ENCODE measurements at regions not wholly inside any gene's neighbourhood (a gene's known extent, or its start where the extent isn't known, plus 50 kb on each side); places are given as distances from the start of the nearest gene placed in this dataset.
"Not testable (repeated sequence)": the region's sequence is repeated elsewhere in the genome, so short reads cannot be mapped to it uniquely, and the experiment has no call there.

DNA sequence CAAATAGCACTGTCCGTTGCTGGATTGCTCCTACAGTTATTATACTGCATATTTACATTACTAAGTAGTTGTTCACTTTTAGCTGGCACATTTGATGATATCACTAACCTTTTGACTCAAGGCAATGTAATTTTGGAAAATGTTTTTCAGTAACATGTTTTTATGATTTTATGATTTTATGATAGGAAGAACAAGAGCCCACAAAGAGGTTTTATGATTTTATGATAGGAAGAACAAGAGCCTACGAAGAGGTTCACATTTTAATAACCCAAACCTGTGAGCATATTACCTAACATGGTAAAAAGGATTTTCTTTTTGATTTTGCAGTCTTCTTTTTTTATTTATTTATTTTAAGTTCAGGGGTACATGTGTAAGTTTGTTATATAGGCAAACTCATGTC, 172.3 kb upstream of the TPM1 start:
- Mint-ChIP-seq H3K27me3 (peaks cover 0 to 16% of the 10 kb centered on the region in 2 donors), H3K9me3 (no peaks in the 10 kb centered on the region), H3K4me1 (ENCODE audit: low read depth in 2 of 2) (no peaks in the 10 kb centered on the region), H3K4me3 (no peak overlapping the region), H3K27ac (no peak overlapping the region), H3K36me3 (no peaks in the 10 kb centered on the region)
- ATAC-seq (no peak), DNase-seq (ENCODE audit: low spot score) (no peak)

DNA sequence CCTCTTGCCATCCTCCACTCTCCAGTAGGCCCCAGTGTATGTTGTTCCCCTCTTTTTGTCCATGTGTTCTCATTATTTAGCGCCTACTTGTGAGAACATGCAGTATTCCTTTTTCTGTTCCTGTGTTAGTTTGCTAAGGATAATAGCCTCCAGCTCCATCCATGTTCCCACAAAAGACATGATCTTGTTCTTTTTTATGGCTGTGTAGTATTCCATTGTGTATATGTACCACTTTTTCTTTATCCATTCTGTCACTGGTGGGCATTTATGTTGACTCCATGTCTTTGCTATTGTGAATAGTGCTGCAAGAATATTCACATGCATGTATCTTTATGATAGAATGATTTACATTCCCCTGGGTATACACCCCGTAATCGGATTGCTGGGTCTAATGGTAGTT, 171.8 kb upstream of the TPM1 start:
- not testable (repeated sequence) for ATAC-seq; H3K36me3 Mint-ChIP-seq; H3K4me3 Mint-ChIP-seq; H3K4me1 Mint-ChIP-seq (ENCODE audit: low read depth in 2 of 2); H3K27ac Mint-ChIP-seq; H3K9me3 Mint-ChIP-seq; DNase-seq (ENCODE audit: low spot score)
- peaks cover 0 to 16% of the 10 kb centered on the region in 2 donors for H3K27me3 Mint-ChIP-seq

GRCh38 chr15:62873203-62873602, 169.3 kb upstream of the TPM1 start:
- no peak overlapping the region for H3K4me3 Mint-ChIP-seq
- ATAC-seq (no peak), DNase-seq (ENCODE audit: low spot score) (no peak)
- H3K36me3 Mint-ChIP-seq: no peaks in the 10 kb centered on the region
- no peaks in the 10 kb centered on the region for H3K9me3 Mint-ChIP-seq
- H3K4me1 Mint-ChIP-seq (ENCODE audit: low read depth in 2 of 2): no peaks in the 10 kb centered on the region
- H3K27me3 Mint-ChIP-seq: peaks cover 5 to 24% of the 10 kb centered on the region in 2 donors
- H3K27ac Mint-ChIP-seq: no peak overlapping the region

GRCh38 chr15:62874064-62874463, 168.5 kb upstream of the TPM1 start:
- DNase-seq (ENCODE audit: low spot score) (no peak), ATAC-seq (no peak)
- H3K36me3 Mint-ChIP-seq: no peaks in the 10 kb centered on the region
- H3K9me3 Mint-ChIP-seq: no peaks in the 10 kb centered on the region
- no peaks in the 10 kb centered on the region for H3K4me1 Mint-ChIP-seq (ENCODE audit: low read depth in 2 of 2)
- no peak overlapping the region for H3K27ac Mint-ChIP-seq
- peaks cover 5 to 24% of the 10 kb centered on the region in 2 donors for H3K27me3 Mint-ChIP-seq
- no peak overlapping the region for H3K4me3 Mint-ChIP-seq

- Mint-ChIP-seq H3K36me3 (no peaks in the 10 kb centered on the region), H3K27ac (no peak overlapping the region), H3K9me3 (no peaks in the 10 kb centered on the region), H3K27me3 (peaks cover 12 to 34% of the 10 kb centered on the region in 2 donors), H3K4me3 (no peak overlapping the region), H3K4me1 (ENCODE audit: low read depth in 2 of 2) (peaks cover 6 to 7% of the 10 kb centered on the region in 2 donors)
- DNase-seq (ENCODE audit: low spot score): no peak
- no peak for ATAC-seq
These were observed 167.5 kb upstream of the TPM1 start for GRCh38 chr15:62874959-62875625.

GRCh38 chr15:62875626-62876021, 166.9 kb upstream of the TPM1 start:
- Mint-ChIP-seq H3K27ac (no peak overlapping the region), H3K4me1 (ENCODE audit: low read depth in 2 of 2) (peaks cover 6 to 8% of the 10 kb centered on the region in 2 donors), H3K4me3 (no peak overlapping the region), H3K9me3 (no peaks in the 10 kb centered on the region), H3K36me3 (no peaks in the 10 kb centered on the region), H3K27me3 (peaks cover 16 to 37% of the 10 kb centered on the region in 2 donors)
- no peak for ATAC-seq
- no peak for DNase-seq (ENCODE audit: low spot score)

DNA sequence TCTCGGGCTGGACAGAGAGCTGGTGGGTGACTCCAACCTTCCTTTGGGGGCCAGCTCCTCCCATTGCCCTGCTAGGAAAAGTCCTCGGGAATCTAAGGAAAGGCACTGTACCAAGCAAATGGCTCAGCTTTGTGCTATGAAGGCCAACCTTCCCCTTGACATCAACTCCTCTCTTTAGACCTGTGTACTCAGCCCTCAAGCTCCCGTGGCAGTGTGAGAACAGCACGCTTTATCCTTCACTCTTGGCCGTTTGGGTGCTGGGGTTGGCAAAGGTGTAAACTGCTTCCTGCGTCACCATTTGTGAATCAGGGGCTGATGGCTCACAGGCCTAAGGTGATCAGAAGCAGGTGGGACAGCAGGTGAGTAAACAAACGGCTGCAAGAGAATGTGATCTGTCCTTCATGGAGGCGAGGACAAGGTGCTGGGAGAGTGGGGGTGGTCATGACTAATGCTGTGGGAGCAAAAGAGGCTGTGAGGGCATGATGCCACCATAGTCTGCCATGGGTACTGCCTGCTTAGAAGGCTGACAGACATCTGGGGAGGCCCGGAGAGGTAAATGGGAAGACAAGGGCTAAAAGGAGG, 165.2 kb upstream of the TPM1 start:
- H3K4me3 Mint-ChIP-seq: no peak overlapping the region
- peaks cover 6 to 8% of the 10 kb centered on the region in 2 donors for H3K4me1 Mint-ChIP-seq (ENCODE audit: low read depth in 2 of 2)
- no peak for DNase-seq (ENCODE audit: low spot score)
- no peak for ATAC-seq
- H3K36me3 Mint-ChIP-seq: no peaks in the 10 kb centered on the region
- no peak overlapping the region for H3K27ac Mint-ChIP-seq
- H3K27me3 Mint-ChIP-seq: peaks cover 18 to 31% of the 10 kb centered on the region in 2 donors
- no peaks in the 10 kb centered on the region for H3K9me3 Mint-ChIP-seq

DNA sequence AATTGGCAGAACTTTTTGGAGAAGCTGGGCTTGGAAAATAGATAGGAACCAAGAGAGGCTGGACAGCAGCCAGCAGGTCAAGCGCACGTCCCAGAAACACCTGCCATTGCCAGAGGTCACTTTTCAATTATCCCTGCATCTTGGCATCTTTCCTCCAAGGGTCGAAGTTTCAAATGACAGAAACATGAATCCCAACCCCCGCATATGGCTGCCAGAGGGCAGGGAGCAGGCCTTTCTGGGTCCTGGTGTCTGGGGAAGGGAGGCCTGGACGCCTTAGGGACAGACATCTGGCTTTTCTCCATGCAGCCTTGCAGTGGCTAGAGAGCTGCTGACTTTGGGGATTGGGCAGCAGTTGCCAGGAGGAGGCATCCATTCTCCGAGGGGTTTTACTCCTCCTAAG, 164.5 kb upstream of the TPM1 start:
- Mint-ChIP-seq H3K27me3 (peaks cover 20 to 35% of the 10 kb centered on the region in 2 donors), H3K9me3 (no peaks in the 10 kb centered on the region), H3K4me3 (no peak overlapping the region), H3K27ac (no peak overlapping the region), H3K4me1 (ENCODE audit: low read depth in 2 of 2) (peaks cover 6 to 8% of the 10 kb centered on the region in 2 donors), H3K36me3 (no peaks in the 10 kb centered on the region)
- ATAC-seq (no peak), DNase-seq (ENCODE audit: low spot score) (no peak)

- no peaks in the 10 kb centered on the region for H3K9me3 Mint-ChIP-seq
- no peaks in the 10 kb centered on the region for H3K36me3 Mint-ChIP-seq
- DNase-seq (ENCODE audit: low spot score) (no peak), ATAC-seq (no peak)
- peaks cover 6 to 8% of the 10 kb centered on the region in 2 donors for H3K4me1 Mint-ChIP-seq (ENCODE audit: low read depth in 2 of 2)
- no peak overlapping the region for H3K4me3 Mint-ChIP-seq
- peaks cover 23 to 29% of the 10 kb centered on the region in 2 donors for H3K27me3 Mint-ChIP-seq
- no peak overlapping the region for H3K27ac Mint-ChIP-seq
These were observed 162.8 kb upstream of the TPM1 start for GRCh38 chr15:62879770-62880169.

DNA sequence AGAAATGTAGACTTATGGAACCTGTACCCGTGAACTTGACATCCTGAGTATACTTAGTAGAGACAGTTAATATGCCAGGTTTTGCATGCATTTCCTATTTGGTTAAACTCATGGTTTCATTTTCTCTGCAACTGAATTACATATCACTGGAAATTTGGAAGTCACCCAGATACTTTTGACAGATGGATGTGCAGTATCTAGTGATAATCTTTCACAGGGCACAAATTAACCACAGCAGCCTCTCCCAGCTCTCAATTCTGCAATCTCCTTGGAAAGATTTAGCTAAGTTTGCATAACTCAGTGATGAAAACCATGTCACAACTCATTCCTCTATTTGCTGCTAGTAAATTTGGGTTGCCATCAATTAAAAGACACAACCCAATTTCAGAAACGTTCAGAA, 162.3 kb upstream of the TPM1 start:
- ATAC-seq (no peak), DNase-seq (ENCODE audit: low spot score) (no peak)
- H3K27me3 Mint-ChIP-seq: peaks cover 24 to 31% of the 10 kb centered on the region in 2 donors
- H3K27ac Mint-ChIP-seq: no peak overlapping the region
- H3K36me3 Mint-ChIP-seq: no peaks in the 10 kb centered on the region
- no peak overlapping the region for H3K4me3 Mint-ChIP-seq
- H3K9me3 Mint-ChIP-seq: no peaks in the 10 kb centered on the region
- H3K4me1 Mint-ChIP-seq (ENCODE audit: low read depth in 2 of 2): peaks cover 6 to 8% of the 10 kb centered on the region in 2 donors

DNA sequence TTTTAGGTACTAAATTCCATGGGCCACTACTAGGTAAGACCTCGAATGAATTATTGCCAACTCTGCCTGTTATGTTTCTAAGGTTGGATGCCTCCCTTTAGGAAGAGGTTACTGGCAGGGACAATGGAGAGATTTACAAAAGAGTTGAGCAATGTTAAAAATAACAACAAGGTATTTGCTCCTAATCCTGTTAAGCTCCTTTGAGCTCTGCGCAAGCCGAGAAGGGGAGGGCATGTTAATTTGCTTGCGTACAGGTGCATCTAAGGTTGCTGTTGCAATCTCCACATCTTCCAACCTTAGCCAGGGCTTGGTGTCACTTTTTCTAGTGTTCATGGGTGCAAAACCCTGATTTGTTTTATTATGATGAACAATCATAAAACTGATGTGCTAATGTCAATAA, 161.5 kb upstream of the TPM1 start:
- DNase-seq (ENCODE audit: low spot score): no peak
- ATAC-seq: no peak
- Mint-ChIP-seq H3K36me3 (no peaks in the 10 kb centered on the region), H3K27me3 (peaks cover 28 to 36% of the 10 kb centered on the region in 2 donors), H3K27ac (no peak overlapping the region), H3K9me3 (no peaks in the 10 kb centered on the region), H3K4me1 (ENCODE audit: low read depth in 2 of 2) (peaks cover 6 to 8% of the 10 kb centered on the region in 2 donors), H3K4me3 (no peak overlapping the region)

DNA sequence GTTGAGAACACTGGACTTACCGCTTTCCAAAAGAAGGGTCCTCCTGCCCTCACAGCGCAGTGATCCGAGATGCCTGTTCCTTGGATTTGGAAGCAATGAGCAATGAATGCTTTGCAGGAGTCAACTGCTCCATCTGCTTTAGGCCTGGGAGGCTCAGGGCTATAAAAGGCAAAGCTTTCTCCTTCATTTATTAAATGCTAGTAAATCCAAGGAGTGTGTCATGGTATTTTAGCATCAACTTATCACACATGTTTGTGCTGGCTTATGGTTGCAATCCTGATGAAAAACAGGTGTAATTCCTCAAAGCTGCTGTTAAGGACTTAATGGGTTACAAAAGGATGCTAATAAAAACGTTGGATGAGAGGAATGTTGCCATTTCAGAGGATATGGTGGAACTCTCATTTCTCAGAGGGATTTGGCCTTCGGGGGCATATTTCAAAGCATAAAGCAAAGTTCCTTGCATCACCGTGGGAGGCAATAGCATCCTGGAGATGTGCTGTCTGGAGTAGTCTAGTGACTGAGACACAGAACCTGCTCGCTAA, 158.5 kb upstream of the TPM1 start:
- H3K4me1 Mint-ChIP-seq (ENCODE audit: low read depth in 2 of 2): peaks cover 6 to 8% of the 10 kb centered on the region in 2 donors
- H3K36me3 Mint-ChIP-seq: no peaks in the 10 kb centered on the region
- DNase-seq (ENCODE audit: low spot score) (no peak), ATAC-seq (no peak)
- H3K9me3 Mint-ChIP-seq: no peaks in the 10 kb centered on the region
- H3K4me3 Mint-ChIP-seq: no peak overlapping the region
- no peak overlapping the region for H3K27ac Mint-ChIP-seq
- H3K27me3 Mint-ChIP-seq: peaks cover 32 to 38% of the 10 kb centered on the region in 2 donors

GRCh38 chr15:62886431-62887071, 156.0 kb upstream of the TPM1 start:
- H3K27me3 Mint-ChIP-seq: peaks cover 21 to 23% of the 10 kb centered on the region in 2 donors
- ATAC-seq: peak in 1 of 2 donors; percentile 40
- H3K27ac Mint-ChIP-seq: no peak overlapping the region
- no peak for DNase-seq (ENCODE audit: low spot score)
- no peaks in the 10 kb centered on the region for H3K4me1 Mint-ChIP-seq (ENCODE audit: low read depth in 2 of 2)
- no peak overlapping the region for H3K4me3 Mint-ChIP-seq
- H3K36me3 Mint-ChIP-seq: no peaks in the 10 kb centered on the region
- no peaks in the 10 kb centered on the region for H3K9me3 Mint-ChIP-seq

DNA sequence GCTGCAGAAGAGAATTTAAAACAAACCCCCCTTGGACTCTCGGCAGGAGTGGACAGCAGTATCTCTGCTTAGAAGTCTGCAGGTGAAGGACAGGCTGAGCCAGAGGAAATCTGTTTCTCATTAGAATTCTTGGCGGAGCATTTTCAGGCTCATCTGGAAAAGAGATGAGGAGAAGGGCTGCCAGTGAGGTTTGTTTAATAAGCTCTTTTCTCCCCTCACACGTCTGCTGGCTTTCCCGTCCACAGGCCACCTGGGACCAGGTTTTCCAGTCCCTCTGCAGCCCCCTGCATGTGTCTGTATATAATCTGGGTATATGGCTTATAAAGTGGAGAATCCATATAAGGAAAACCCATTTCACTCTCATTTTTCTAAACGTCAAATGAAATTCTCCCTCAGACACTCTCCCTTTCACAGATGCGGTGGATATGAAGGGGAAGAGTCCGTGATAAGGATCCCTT, 155.4 kb upstream of the TPM1 start:
- Mint-ChIP-seq H3K4me1 (ENCODE audit: low read depth in 2 of 2) (no peaks in the 10 kb centered on the region), H3K27me3 (peaks cover 21 to 23% of the 10 kb centered on the region in 2 donors), H3K36me3 (no peaks in the 10 kb centered on the region), H3K9me3 (no peaks in the 10 kb centered on the region), H3K27ac (no peak overlapping the region), H3K4me3 (no peak overlapping the region)
- no peak for ATAC-seq
- DNase-seq (ENCODE audit: low spot score): no peak

Data from natural killer cell treated with Interleukin-12 subunit alpha and Interleukin-12 subunit beta and Interleukin-15 and Interleukin-18, amount 100 ng/mL, for 72 hours (primary cell).